B cell (primary cell): ENCODE measurements at regions not wholly inside any gene's neighbourhood (a gene's known extent, or its start where the extent isn't known, plus 50 kb on each side); places are given as distances from the start of the nearest gene placed in this dataset.

Experiments
- ATAC-seq: fragments of 200-7000 bp; cut with Tn5 transposase; one replicate; pipeline ENCODE4 v1.10.0; 2021; ENCODE audit warnings: low read depth, mild to moderate bottlenecking, moderate number of reproducible peaks, moderate library complexity
- CTCF ChIA-PET: fragments of 350-600 bp; sonication (Branson Sonifier 250); formaldehyde crosslinking; loops from one replicate; lab custom pipeline; 2021; ENCODE audit warnings: antibody characterized with exemption, inconsistent platforms; lab: Charles Lee
- POLR2A ChIA-PET: fragments of 350-600 bp; sonication (Branson Sonifier 250); formaldehyde crosslinking; loops from one replicate; lab custom pipeline; 2021; ENCODE audit warnings: antibody characterized with exemption; lab: Charles Lee
- DNase-seq: peaks from one replicate; pipeline ENCODE4 v3.0.0; 2013
- H2AFZ ChIP-seq: 2 replicates; pipeline ENCODE4 v1.6.1; 2012; ENCODE audit warnings: mild to moderate bottlenecking, low read depth, low read length; ENCODE audit not compliant: insufficient read depth, poor library complexity, severe bottlenecking
- H3K27ac ChIP-seq, 2 donors: 1 replicate in 1 of 2; 2 replicates in 1 of 2; pipeline ENCODE4 v1.5.1; 2012 to 2013; ENCODE audit warnings: low read length in 2 of 2, mild to moderate bottlenecking in 2 of 2, moderate library complexity in 1 of 2
- H3K27me3 ChIP-seq, 4 experiments: fragments of 200-600 bp in 1 of 4; sonication (generic) in 1 of 4; replicated peaks in 1 of 4; 1 replicate in 2 of 4; 2 replicates in 2 of 4; pipeline versions ENCODE4 v1.6.1 to v1.7.0; 2013 to 2016; ENCODE audit warnings: low read length in 3 of 4, mild to moderate bottlenecking in 2 of 4, mixed read lengths in 1 of 4, moderate library complexity in 1 of 4; ENCODE audit not compliant: insufficient read depth in 4 of 4, control insufficient read depth in 3 of 4; ENCODE audit errors: control extremely low read depth in 1 of 4
- H3K36me3 ChIP-seq, 2 experiments: replicated peaks in 1 of 2; 1 replicate in 1 of 2; 2 replicates in 1 of 2; pipeline versions ENCODE4 v1.6.1 to v1.7.1; 2013; ENCODE audit warnings: low read length in 1 of 2; ENCODE audit not compliant: insufficient read depth in 2 of 2, control insufficient read depth in 1 of 2; ENCODE audit errors: control extremely low read depth in 1 of 2, extremely low read depth in 1 of 2
- H3K4me1 ChIP-seq, 2 donors: fragments of 200-600 bp in 1 of 2; sonication (generic) in 1 of 2; 1 replicate in 1 of 2; 2 replicates in 1 of 2; pipeline versions ENCODE4 v1.5.1 to v1.6.1; 2013 to 2017; ENCODE audit warnings: low read length in 2 of 2; ENCODE audit not compliant: control insufficient read depth in 2 of 2, insufficient read depth in 2 of 2
- H3K4me2 ChIP-seq: replicated peaks from 2 replicates; pipeline ENCODE3; 2012; ENCODE audit warnings: mild to moderate bottlenecking, low read depth, low read length; ENCODE audit not compliant: poor library complexity, severe bottlenecking
- H3K4me3 ChIP-seq, 5 experiments: fragments of 200-600 bp in 1 of 5; sonication (generic) in 1 of 5; 1 replicate in 3 of 5; 2 replicates in 2 of 5; pipeline versions ENCODE4 v1.5.1 to v1.7.0; 2011 to 2016; ENCODE audit warnings: low read length in 4 of 5, mild to moderate bottlenecking in 4 of 5, low read depth in 2 of 5, control low read depth in 1 of 5, moderate library complexity in 1 of 5; ENCODE audit not compliant: insufficient read depth in 1 of 5; ENCODE audit errors: control extremely low read depth in 1 of 5, extremely low read depth in 1 of 5
- H3K79me2 ChIP-seq: fragments of 200-600 bp; sonication (generic); one replicate; pipeline ENCODE4 v1.6.0; 2016; ENCODE audit warnings: low read length; ENCODE audit not compliant: control insufficient read depth, insufficient read depth
- H3K9ac ChIP-seq: fragments of 200-600 bp; sonication (generic); 2 replicates; pipeline ENCODE4 v1.6.1; 2017; ENCODE audit warnings: mild to moderate bottlenecking, low read length, moderate library complexity
- H3K9me3 ChIP-seq, 3 donors: one replicate each; pipeline versions ENCODE4 v1.6.1 to v1.7.1; 2013; ENCODE audit warnings: low read length in 2 of 3; ENCODE audit not compliant: control insufficient read depth in 2 of 3, insufficient read depth in 1 of 3; ENCODE audit errors: control extremely low read depth in 1 of 3
- H4K20me1 ChIP-seq: 2 replicates; pipeline ENCODE4 v1.6.0; 2012; ENCODE audit warnings: mild to moderate bottlenecking, low read length; ENCODE audit not compliant: insufficient read depth, control insufficient read depth, poor library complexity, severe bottlenecking
- H3K27ac Mint-ChIP-seq: one replicate; pipeline ENCODE4 v1.8.0; 2021; ENCODE audit warnings: mixed read lengths
- H3K27me3 Mint-ChIP-seq: one replicate; pipeline ENCODE4 v1.8.0; 2021; ENCODE audit warnings: mixed read lengths
- H3K4me1 Mint-ChIP-seq: one replicate; pipeline ENCODE4 v1.8.0; 2021; ENCODE audit warnings: mixed read lengths
- H3K4me3 Mint-ChIP-seq: one replicate; pipeline ENCODE4 v1.8.0; 2021; ENCODE audit warnings: mixed read lengths
- H3K9me3 Mint-ChIP-seq: one replicate; pipeline ENCODE4 v1.8.0; 2022; ENCODE audit warnings: mixed read lengths; ENCODE audit not compliant: insufficient read depth
- EZH2 ChIP-seq: IDR thresholded peaks from 2 replicates; pipeline ENCODE4 v1.6.1; 2012; ENCODE audit warnings: borderline replicate concordance, low read depth, mild to moderate bottlenecking, moderate library complexity, low read length; ENCODE audit not compliant: insufficient read depth, poor library complexity, severe bottlenecking
- WGBS: methylation state at CpG from one replicate; pipeline ENCODE4 v1.1.5; 2013; ENCODE audit warnings: missing lambda C conversion rate; ENCODE audit not compliant: insufficient coverage; 5-methylcytosine and 5-hydroxymethylcytosine counted together
- intact Hi-C: fragments of 100-400 bp; cut with micrococcal nuclease; formaldehyde crosslinking; loops from one replicate; pipeline ENCODE4 v1.10.0; 2022
- TF ChIP-seq, protein P1 (sequence below): fragments of 200-600 bp; IDR thresholded peaks from one replicate; pipeline ENCODE4 v1.8.0; 2022; ENCODE audit warnings: antibody characterized with exemption, mild to moderate bottlenecking

DNA sequence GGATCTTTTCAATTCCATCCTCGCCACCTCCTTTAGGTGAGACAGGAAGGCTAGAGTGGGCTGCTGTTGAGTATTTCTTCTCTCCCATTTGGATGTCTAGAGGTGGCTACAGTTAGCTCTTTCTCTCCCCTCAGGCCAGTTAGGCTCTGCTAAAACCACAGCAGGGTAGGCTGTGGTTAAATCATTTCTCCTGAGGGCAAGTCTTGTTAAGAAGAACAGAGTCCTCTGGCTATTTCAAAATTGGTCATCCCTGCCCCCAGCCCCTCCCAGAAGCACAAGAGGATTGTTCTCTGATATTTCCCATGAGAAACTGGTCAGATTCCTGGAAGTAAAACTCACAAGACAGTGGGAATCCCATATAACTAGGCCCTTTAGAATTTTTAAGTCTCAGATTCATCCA is 1359.5 kb downstream of the TECRL start:
- CTCF ChIA-PET = no interaction called here
- no peaks in the 10 kb centered on the region for H3K4me1 ChIP-seq
- H3K4me1 Mint-ChIP-seq = no peaks in the 10 kb centered on the region
- no peak overlapping the region for H3K4me3 Mint-ChIP-seq
- H3K27me3 ChIP-seq = no peaks in the 10 kb centered on the region
- POLR2A ChIA-PET = no interaction called here
- no peak overlapping the region for H3K27ac ChIP-seq
- H3K27me3 Mint-ChIP-seq = no peaks in the 10 kb centered on the region
- intact Hi-C loops = no loop called here
- DNase-seq = no peak
- no peaks in the 10 kb centered on the region for H3K36me3 ChIP-seq
- H3K4me2 ChIP-seq = no peak overlapping the region
- no CpG with 5 or more reads among the region's 1 CpG for WGBS
- H3K9me3 Mint-ChIP-seq = no peaks in the 10 kb centered on the region
- H3K79me2 ChIP-seq = no peaks in the 10 kb centered on the region
- no peak overlapping the region for H3K27ac Mint-ChIP-seq
- H3K9me3 ChIP-seq = peaks cover 0 to 8% (median 0%) of the 10 kb centered on the region in 3 donors
- H4K20me1 ChIP-seq = no peaks in the 10 kb centered on the region
- no peak overlapping the region for H3K4me3 ChIP-seq
- no peak overlapping the region for H3K9ac ChIP-seq
- H2AFZ ChIP-seq = no peak overlapping the region
- ATAC-seq = no peak
- no peak for TF ChIP-seq EZH2
- TF ChIP-seq, protein P1, sequence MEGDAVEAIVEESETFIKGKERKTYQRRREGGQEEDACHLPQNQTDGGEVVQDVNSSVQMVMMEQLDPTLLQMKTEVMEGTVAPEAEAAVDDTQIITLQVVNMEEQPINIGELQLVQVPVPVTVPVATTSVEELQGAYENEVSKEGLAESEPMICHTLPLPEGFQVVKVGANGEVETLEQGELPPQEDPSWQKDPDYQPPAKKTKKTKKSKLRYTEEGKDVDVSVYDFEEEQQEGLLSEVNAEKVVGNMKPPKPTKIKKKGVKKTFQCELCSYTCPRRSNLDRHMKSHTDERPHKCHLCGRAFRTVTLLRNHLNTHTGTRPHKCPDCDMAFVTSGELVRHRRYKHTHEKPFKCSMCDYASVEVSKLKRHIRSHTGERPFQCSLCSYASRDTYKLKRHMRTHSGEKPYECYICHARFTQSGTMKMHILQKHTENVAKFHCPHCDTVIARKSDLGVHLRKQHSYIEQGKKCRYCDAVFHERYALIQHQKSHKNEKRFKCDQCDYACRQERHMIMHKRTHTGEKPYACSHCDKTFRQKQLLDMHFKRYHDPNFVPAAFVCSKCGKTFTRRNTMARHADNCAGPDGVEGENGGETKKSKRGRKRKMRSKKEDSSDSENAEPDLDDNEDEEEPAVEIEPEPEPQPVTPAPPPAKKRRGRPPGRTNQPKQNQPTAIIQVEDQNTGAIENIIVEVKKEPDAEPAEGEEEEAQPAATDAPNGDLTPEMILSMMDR = no peak

GRCh38 chr4:63049278-63049677 is 1360.0 kb downstream of the TECRL start:
- Histone ChIP-seq H3K27ac (no peak overlapping the region), H3K79me2 (no peaks in the 10 kb centered on the region), H3K4me2 (no peak overlapping the region), H3K36me3 (no peaks in the 10 kb centered on the region), H3K4me3 (no peak overlapping the region), H3K9me3 (peaks cover 0 to 8% (median 0%) of the 10 kb centered on the region in 3 donors), H3K9ac (no peak overlapping the region), H2AFZ (no peak overlapping the region), H4K20me1 (no peaks in the 10 kb centered on the region), H3K27me3 (no peaks in the 10 kb centered on the region), H3K4me1 (no peaks in the 10 kb centered on the region)
- Mint-ChIP-seq H3K27me3 (no peaks in the 10 kb centered on the region), H3K9me3 (no peaks in the 10 kb centered on the region), H3K4me3 (no peak overlapping the region), H3K27ac (no peak overlapping the region), H3K4me1 (no peaks in the 10 kb centered on the region)
- intact Hi-C loops = no loop called here
- no peak for DNase-seq
- ATAC-seq = no peak
- no CpG with 5 or more reads among the region's 1 CpG for WGBS
- CTCF ChIA-PET = no interaction called here
- POLR2A ChIA-PET = no interaction called here
- TF ChIP-seq, protein P1 = no peak
- no peak for TF ChIP-seq EZH2
